OCI-LY7 (cell line): ENCODE measurements at regions not wholly inside any gene's neighbourhood (a gene's known extent, or its start where the extent isn't known, plus 50 kb on each side); places are given as distances from the start of the nearest gene placed in this dataset.

ENCODE experiments used
- CTCF ChIP-seq: fragments of 200-600 bp; sonication (generic); conservative IDR thresholded peaks from 2 replicates; pipeline ENCODE4 v1.5.1; 2014; ENCODE audit warnings: mild to moderate bottlenecking, antibody characterized with exemption, low read length, moderate library complexity, mixed read lengths
- EZH2phosphoT487 ChIP-seq: fragments of 200-600 bp; sonication (generic); IDR thresholded peaks from 2 replicates; pipeline ENCODE4 v1.6.1; 2018; ENCODE audit warnings: low read depth, borderline replicate concordance, mild to moderate bottlenecking, mixed run types, antibody characterized with exemption, low read length, moderate library complexity, mixed read lengths

- TF ChIP-seq CTCF = no peak
- no peak for TF ChIP-seq EZH2phosphoT487
Observed at GRCh38 chr14:98143566-98143965, 1128.4 kb downstream of the BCL11B start.
